ENCODE measurements at regions not wholly inside any gene's neighbourhood (a gene's known extent, or its start where the extent isn't known, plus 50 kb on each side); places are given as distances from the start of the nearest gene placed in this dataset.
"Not testable (repeated sequence)": the region's sequence is repeated elsewhere in the genome, so short reads cannot be mapped to it uniquely, and the experiment has no call there.

- Histone ChIP-seq H3K27ac (ENCODE audit: control insufficient read depth, insufficient read depth) (no peak overlapping the region), H2AFZ (ENCODE audit: control insufficient read depth, low read depth, low read length) (no peak overlapping the region), H4K20me1 (ENCODE audit: control insufficient read depth, insufficient read depth) (no peaks in the 10 kb centered on the region), H3K9ac (ENCODE audit: control insufficient read depth, insufficient read depth, low read length) (no peak overlapping the region), H3K79me2 (ENCODE audit: control insufficient read depth, insufficient read depth, low read length) (no peaks in the 10 kb centered on the region), H3K9me3 (replicated peaks; ENCODE audit: control insufficient read depth, insufficient read depth, low read length) (no peaks in the 10 kb centered on the region), H3K36me3 (ENCODE audit: control insufficient read depth in 2 of 2, insufficient read depth in 2 of 2, low read length in 1 of 2) (no peaks in the 10 kb centered on the region), H3K4me1 (ENCODE audit: control insufficient read depth, insufficient read depth, low read length) (no peaks in the 10 kb centered on the region), H3K4me3 (no peak overlapping the region), H3K27me3 (replicated peaks in 1 of 2; ENCODE audit: control insufficient read depth in 2 of 2, insufficient read depth in 2 of 2, low read length in 1 of 2) (no peaks in the 10 kb centered on the region), H3K4me2 (ENCODE audit: control insufficient read depth, insufficient read depth) (no peak overlapping the region)
- ChIA-PET SMC1A (ENCODE audit: uncharacterized antibody, unreplicated experiment) (no interaction called here), CTCF (no interaction called here), RAD21 (ENCODE audit: unreplicated experiment) (no interaction called here), POLR2A (no interaction called here)
- intact Hi-C loops (cut with micrococcal nuclease; ENCODE audit: unreplicated experiment) = no loop called here
- in situ Hi-C loops (cut with MboI) = no loop called here
- FAIRE-seq (no peak), DNase-seq (ENCODE audit: low read depth, low spot score) (no peak), ATAC-seq (no peak)
- BruUV-seq (replicated peaks) = no TSS peak
- WGBS (ENCODE audit: insufficient coverage, insufficient replicate concordance, low lambda C conversion rate, missing lambda C conversion rate) = 11% methylated on average over 5 of the region's 5 CpGs
- TF ChIP-seq BMI1 (IDR thresholded peaks at IDR 0.05; ENCODE audit: borderline replicate concordance) (no peak), SREBF2 (IDR thresholded peaks at IDR 0.05; ENCODE audit: low read length) (no peak), NFYB (IDR thresholded peaks at IDR 0.05; ENCODE audit: insufficient read depth, low read depth, low read length) (no peak), STAT1 (conservative IDR thresholded peaks at IDR 0.05) (no peak), ZNF207 (IDR thresholded peaks at IDR 0.05; ENCODE audit: borderline replicate concordance) (no peak), ASH2L (IDR thresholded peaks at IDR 0.05; ENCODE audit: borderline replicate concordance, low read depth) (no peak), NR2F1 (conservative IDR thresholded peaks at IDR 0.05) (no peak), MYB (IDR thresholded peaks at IDR 0.05; ENCODE audit: borderline replicate concordance, low read depth, low read length) (no peak), IRF4 (IDR thresholded peaks at IDR 0.05; ENCODE audit: low read depth, low read length) (no peak), TBL1XR1 (IDR thresholded peaks at IDR 0.05; ENCODE audit: low read depth, low read length) (no peak), ZNF217 (IDR thresholded peaks at IDR 0.05) (no peak), ATF2 (IDR thresholded peaks at IDR 0.05; ENCODE audit: low read length) (no peak)
These were observed 789.1 kb upstream of the HS3ST5 start for GRCh38 chr6:115131709-115132490.

- H3K9ac ChIP-seq (ENCODE audit: control insufficient read depth, insufficient read depth, low read length); H3K9me3 ChIP-seq (replicated peaks; ENCODE audit: control insufficient read depth, insufficient read depth, low read length); H3K27me3 ChIP-seq (replicated peaks in 1 of 2; ENCODE audit: control insufficient read depth in 2 of 2, insufficient read depth in 2 of 2, low read length in 1 of 2); DNase-seq (ENCODE audit: low read depth, low spot score); H3K36me3 ChIP-seq (ENCODE audit: control insufficient read depth in 2 of 2, insufficient read depth in 2 of 2, low read length in 1 of 2); FAIRE-seq; intact Hi-C loops (cut with micrococcal nuclease; ENCODE audit: unreplicated experiment); POLR2A ChIA-PET; BruUV-seq (replicated peaks); H3K4me2 ChIP-seq (ENCODE audit: control insufficient read depth, insufficient read depth); in situ Hi-C loops (cut with MboI); H2AFZ ChIP-seq (ENCODE audit: control insufficient read depth, low read depth, low read length); SMC1A ChIA-PET (ENCODE audit: uncharacterized antibody, unreplicated experiment); RAD21 ChIA-PET (ENCODE audit: unreplicated experiment); H3K79me2 ChIP-seq (ENCODE audit: control insufficient read depth, insufficient read depth, low read length); H3K4me3 ChIP-seq; ATAC-seq; H3K4me1 ChIP-seq (ENCODE audit: control insufficient read depth, insufficient read depth, low read length); H4K20me1 ChIP-seq (ENCODE audit: control insufficient read depth, insufficient read depth); H3K27ac ChIP-seq (ENCODE audit: control insufficient read depth, insufficient read depth); CTCF ChIA-PET: not testable (repeated sequence)
- 46% methylated on average over 9 of the region's 11 CpGs for WGBS (ENCODE audit: insufficient coverage, insufficient replicate concordance, low lambda C conversion rate, missing lambda C conversion rate)
These were observed 778.7 kb upstream of the HS3ST5 start for GRCh38 chr6:115121513-115121912.
